ENCODE measurements at regions not wholly inside any gene's neighbourhood (a gene's known extent, or its start where the extent isn't known, plus 50 kb on each side); places are given as distances from the start of the nearest gene placed in this dataset.

GRCh38 chr1:115567431-115567830 is 74.3 kb upstream of the VANGL1 start:
- Histone ChIP-seq H2BK12ac (ENCODE audit: insufficient read length, low read depth, low read length) (no peak overlapping the region), H3K9ac (ENCODE audit: extremely low read depth, insufficient read length, low read length) (no peak overlapping the region), H4K8ac (replicated peaks; ENCODE audit: insufficient read length, low read depth, low read length) (no peak overlapping the region), H2AK5ac (ENCODE audit: insufficient read length, low read length) (no peak overlapping the region), H3T11ph (ENCODE audit: low read length) (no peak overlapping the region), H2BK15ac (ENCODE audit: low read depth, low read length) (no peak overlapping the region), H3K23ac (ENCODE audit: insufficient read length, low read depth, low read length) (no peak overlapping the region), H2BK5ac (ENCODE audit: insufficient read length, low read length) (no peak overlapping the region), H3K27me3 (ENCODE audit: insufficient read depth, low read length) (no peaks in the 10 kb centered on the region; the same call in 1 of the 2 replicates), H4K20me1 (ENCODE audit: control insufficient read depth, insufficient read depth, insufficient read length) (no peaks in the 10 kb centered on the region), H2BK20ac (ENCODE audit: low read depth, low read length, poor library complexity, severe bottlenecking) (no peak overlapping the region), H4K91ac (ENCODE audit: insufficient read length, low read depth, low read length) (no peak overlapping the region), H3K27ac (ENCODE audit: insufficient read length, low read depth, low read length) (no peak overlapping the region), H3K23me2 (ENCODE audit: insufficient read length, low read depth, low read length, poor library complexity, severe bottlenecking) (peaks cover 3% of the 10 kb centered on the region), H3K79me2 (ENCODE audit: insufficient read depth, low read length) (no peaks in the 10 kb centered on the region), H3K4me2 (ENCODE audit: insufficient read depth, insufficient read length, low read length) (no peak overlapping the region), H3K56ac (ENCODE audit: insufficient read length, low read depth, low read length) (no peak overlapping the region), H2AFZ (ENCODE audit: low read length) (no peak overlapping the region), H3K79me1 (ENCODE audit: insufficient read depth, low read depth, low read length, poor library complexity, severe bottlenecking) (no peaks in the 10 kb centered on the region), H3K4ac (ENCODE audit: low read depth, low read length) (no peak overlapping the region), H3K14ac (ENCODE audit: insufficient read depth, low read length) (no peak overlapping the region), H2BK120ac (ENCODE audit: low read depth, low read length, poor library complexity, severe bottlenecking) (no peak overlapping the region), H3K18ac (ENCODE audit: insufficient read length, low read depth, low read length) (no peak overlapping the region), H3K9me3 (ENCODE audit: control insufficient read depth, low read depth, low read length) (peaks cover 5% of the 10 kb centered on the region), H4K5ac (ENCODE audit: insufficient read length, low read depth, low read length) (no peak overlapping the region), H3K4me1 (ENCODE audit: insufficient read depth, low read length) (no peaks in the 10 kb centered on the region)
- H3K27me3 Mint-ChIP-seq (ENCODE audit: low read depth), result peaks cover 28% of the 10 kb centered on the region
- peaks cover 17 to 21% of the 10 kb centered on the region in 2 experiments for H3K9me3 Mint-ChIP-seq
- no peak overlapping the region for H3K27ac Mint-ChIP-seq
- no peak for DNase-seq
- peaks cover 3 to 11% (median 4%) of the 10 kb centered on the region in 3 experiments; a peak in 6 of 7 replicates for H3K36me3 Mint-ChIP-seq (ENCODE audit: insufficient read depth in 1 of 3, low read depth in 3 of 3)
- TF ChIP-seq CTCF (conservative IDR thresholded peaks at IDR 0.05), result no peak
- peaks cover 0 to 6% of the 10 kb centered on the region in 2 experiments; a peak in 2 of 4 replicates for H3K4me1 Mint-ChIP-seq
- H3K4me3 Mint-ChIP-seq, result no peak overlapping the region

Data from H9 (cell line).